Inflammatory macrophage treated with lipopolysaccharide for 1 hour (primary cell): ENCODE measurements at regions not wholly inside any gene's neighbourhood (a gene's known extent, or its start where the extent isn't known, plus 50 kb on each side); places are given as distances from the start of the nearest gene placed in this dataset.
"Not testable (repeated sequence)": the region's sequence is repeated elsewhere in the genome, so short reads cannot be mapped to it uniquely, and the experiment has no call there.

ENCODE experiments used
- DNase-seq, 2 donors: peaks; one replicate each; pipeline ENCODE4 v3.0.0-alpha.2; 2020 to 2022

GRCh38 chr12:131428091-131428685 is 282.7 kb upstream of the SFSWAP start:
- DNase-seq = no peak

GRCh38 chr12:131429221-131429620 is 281.7 kb upstream of the SFSWAP start:
- not testable (repeated sequence) for DNase-seq

GRCh38 chr12:131429697-131430096 is 281.2 kb upstream of the SFSWAP start:
- DNase-seq = not testable (repeated sequence)

GRCh38 chr12:131430158-131430742 is 280.6 kb upstream of the SFSWAP start:
- DNase-seq = no peak

GRCh38 chr12:131431126-131431655 is 279.7 kb upstream of the SFSWAP start:
- not testable (repeated sequence) for DNase-seq

- no peak for DNase-seq
Measured at GRCh38 chr12:131432532-131433260, 278.2 kb upstream of the SFSWAP start.

GRCh38 chr12:131434208-131435125 is 276.4 kb upstream of the SFSWAP start:
- DNase-seq = no peak

- no peak for DNase-seq
Measured at GRCh38 chr12:131436922-131437705, 273.8 kb upstream of the SFSWAP start.

- no peak for DNase-seq
Measured at GRCh38 chr12:131437706-131438492, 273.0 kb upstream of the SFSWAP start.

GRCh38 chr12:131438493-131438835 is 272.4 kb upstream of the SFSWAP start:
- DNase-seq = not testable (repeated sequence)

GRCh38 chr12:131438881-131439280 is 272.0 kb upstream of the SFSWAP start:
- no peak for DNase-seq

- not testable (repeated sequence) for DNase-seq
Measured at GRCh38 chr12:131439752-131440151, 271.1 kb upstream of the SFSWAP start.

- DNase-seq = not testable (repeated sequence)
Measured at GRCh38 chr12:131440209-131441059, 270.5 kb upstream of the SFSWAP start.

GRCh38 chr12:131441060-131441396 is 269.9 kb upstream of the SFSWAP start:
- DNase-seq = no peak

- no peak for DNase-seq
Measured at GRCh38 chr12:131441638-131442336, 269.1 kb upstream of the SFSWAP start.

GRCh38 chr12:131442337-131442918 is 268.5 kb upstream of the SFSWAP start:
- no peak for DNase-seq

- no peak for DNase-seq
Measured at GRCh38 chr12:131443019-131444000, 267.6 kb upstream of the SFSWAP start.
